ENCODE measurements at regions not wholly inside any gene's neighbourhood (a gene's known extent, or its start where the extent isn't known, plus 50 kb on each side); places are given as distances from the start of the nearest gene placed in this dataset.

DNA sequence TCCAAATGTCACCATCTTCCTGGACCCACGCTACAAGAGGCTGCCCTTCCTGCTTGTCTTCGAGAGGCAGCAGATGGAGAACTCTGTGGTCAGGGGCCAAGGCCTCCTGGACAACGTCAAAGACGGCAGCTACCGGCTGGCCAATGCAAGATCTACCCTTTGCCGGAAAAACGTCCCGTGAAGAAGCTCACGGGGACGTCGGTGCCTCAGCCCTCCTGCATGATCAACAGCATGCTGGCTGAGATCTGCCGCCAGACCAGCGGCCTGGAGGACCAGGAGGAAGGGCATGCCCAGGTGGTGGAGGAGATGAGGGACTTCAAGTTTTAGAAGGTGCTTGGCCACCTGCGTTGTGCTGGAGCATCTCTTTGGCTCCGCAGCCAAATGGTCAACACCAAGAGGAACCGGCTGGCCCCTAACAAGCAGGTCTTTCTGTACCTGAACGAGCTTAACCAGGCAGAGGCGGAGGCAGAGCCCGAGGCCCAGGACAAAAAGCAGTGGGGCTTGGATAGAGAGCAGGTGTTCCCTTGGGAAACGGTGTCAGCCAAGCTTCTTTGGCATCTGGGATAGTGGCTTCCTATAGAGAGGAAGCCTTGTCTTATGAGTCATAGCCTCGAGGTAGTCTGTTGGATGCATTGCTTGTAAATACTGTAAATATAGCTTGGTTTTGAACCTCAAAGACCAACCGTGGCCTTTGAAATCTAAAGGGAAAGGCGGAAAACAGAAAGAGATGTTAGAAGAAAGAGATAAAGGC lies 94.8 kb upstream of the ELOVL6 start:
- no peak overlapping the region for H3K4me3 ChIP-seq (ENCODE audit: low read length)
- H3K36me3 Mint-ChIP-seq, result peaks cover 0 to 2% (median 0%) of the 10 kb centered on the region in 5 donors
- no peak overlapping the region for H3K27ac Mint-ChIP-seq
- H3K27ac ChIP-seq (ENCODE audit: low read depth, low read length), result no peak overlapping the region
- intact Hi-C loops (cut with micrococcal nuclease), result no loop called here
- peaks cover 0 to 4% (median 0%) of the 10 kb centered on the region in 7 donors for H3K4me1 Mint-ChIP-seq
- H3K4me3 Mint-ChIP-seq, result no peak overlapping the region
- H3K4me1 ChIP-seq (ENCODE audit: control insufficient read depth in 2 of 2, insufficient read depth in 2 of 2, low read length in 2 of 2), result no peaks in the 10 kb centered on the region
- H3K36me3 ChIP-seq (ENCODE audit: control insufficient read depth in 2 of 3, insufficient read depth in 3 of 3, low read length in 3 of 3), result no peaks in the 10 kb centered on the region
- ChIA-PET POLR2A (no interaction called here), CTCF (no interaction called here)
- no peaks in the 10 kb centered on the region for H3K27me3 ChIP-seq (ENCODE audit: control insufficient read depth in 2 of 2, insufficient read depth in 2 of 2, low read length in 2 of 2)
- ATAC-seq (no peak), DNase-seq (no peak)
- H3K27me3 Mint-ChIP-seq, result peaks cover 18 to 41% (median 23%) of the 10 kb centered on the region in 5 donors
- H3K9me3 ChIP-seq (ENCODE audit: control insufficient read depth in 2 of 3, low read length in 3 of 3), result no peaks in the 10 kb centered on the region
- no peaks in the 10 kb centered on the region for H3K9me3 Mint-ChIP-seq

DNA sequence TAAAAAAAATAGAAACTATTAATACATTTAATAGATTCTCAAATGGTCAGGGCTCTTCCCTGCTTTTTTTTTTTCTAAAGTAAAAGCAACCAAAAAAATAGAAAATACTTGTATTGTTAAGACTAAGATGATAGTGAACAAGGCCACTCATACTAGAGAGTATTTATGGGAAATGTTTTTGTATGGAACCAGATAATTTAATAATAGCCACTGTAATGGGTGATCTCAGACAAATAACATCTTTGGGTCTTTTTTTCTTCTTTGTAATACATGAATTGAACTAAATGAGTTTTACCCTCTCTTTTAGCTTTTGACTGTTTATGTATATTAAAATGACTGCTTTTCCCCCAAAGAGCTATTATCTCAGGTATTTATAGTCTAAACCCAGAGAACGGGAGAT lies 92.1 kb upstream of the ELOVL6 start:
- no peaks in the 10 kb centered on the region for H3K27me3 ChIP-seq (ENCODE audit: control insufficient read depth in 2 of 2, insufficient read depth in 2 of 2, low read length in 2 of 2)
- intact Hi-C loops (cut with micrococcal nuclease), result no loop called here
- no peaks in the 10 kb centered on the region for H3K9me3 Mint-ChIP-seq
- H3K4me3 Mint-ChIP-seq, result no peak overlapping the region
- DNase-seq (no peak), ATAC-seq (no peak)
- H3K27me3 Mint-ChIP-seq, result peaks cover 10 to 29% (median 15%) of the 10 kb centered on the region in 5 donors
- no peaks in the 10 kb centered on the region for H3K9me3 ChIP-seq (ENCODE audit: control insufficient read depth in 2 of 3, low read length in 3 of 3)
- no peak overlapping the region for H3K27ac ChIP-seq (ENCODE audit: low read depth, low read length)
- H3K4me3 ChIP-seq (ENCODE audit: low read length), result no peak overlapping the region
- POLR2A ChIA-PET, result interaction anchor here (0.7 kb wide), 1 partner anchor 176 kb away, joined by 3 read pairs; no protein-coding TSS in a partner anchor
- no peak overlapping the region for H3K27ac Mint-ChIP-seq
- peaks cover 0 to 10% (median 0%) of the 10 kb centered on the region in 7 donors for H3K4me1 Mint-ChIP-seq
- no peaks in the 10 kb centered on the region for H3K36me3 ChIP-seq (ENCODE audit: control insufficient read depth in 2 of 3, insufficient read depth in 3 of 3, low read length in 3 of 3)
- no peaks in the 10 kb centered on the region for H3K4me1 ChIP-seq (ENCODE audit: control insufficient read depth in 2 of 2, insufficient read depth in 2 of 2, low read length in 2 of 2)
- CTCF ChIA-PET, result interaction anchor here (0.5 kb wide), 1 partner anchor 228 kb away, joined by 3 read pairs; no protein-coding TSS in a partner anchor
- peaks cover 0 to 4% (median 0%) of the 10 kb centered on the region in 5 donors for H3K36me3 Mint-ChIP-seq

DNA sequence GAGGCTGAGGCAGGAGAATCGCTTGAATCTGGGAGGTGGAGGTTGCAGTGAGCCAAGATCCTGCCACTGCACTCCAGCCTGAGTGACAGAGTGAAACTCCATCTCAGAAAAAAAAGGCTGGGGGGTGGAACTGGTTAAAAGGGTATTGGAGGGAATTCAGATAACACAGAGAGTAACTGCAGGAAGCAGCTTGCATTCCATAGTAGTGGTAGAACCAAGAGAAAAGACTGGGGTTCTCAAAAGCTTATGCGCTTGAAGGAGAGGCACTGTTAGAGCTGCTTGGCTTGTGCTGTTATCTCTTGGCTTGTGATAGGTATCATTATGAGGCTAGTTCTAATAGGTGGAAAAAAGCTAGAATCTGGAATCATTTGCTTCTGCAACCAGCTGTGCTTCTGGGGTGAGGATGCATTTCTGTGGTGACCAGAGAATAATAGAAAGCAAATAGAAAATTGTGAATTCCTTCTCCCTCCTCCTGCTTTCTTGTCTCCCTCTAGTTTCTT lies 91.2 kb upstream of the ELOVL6 start:
- no peak for ATAC-seq
- no peak overlapping the region for H3K27ac Mint-ChIP-seq
- POLR2A ChIA-PET, result interaction anchor here (0.7 kb wide), 1 partner anchor 176 kb away, joined by 3 read pairs; no protein-coding TSS in a partner anchor

DNA sequence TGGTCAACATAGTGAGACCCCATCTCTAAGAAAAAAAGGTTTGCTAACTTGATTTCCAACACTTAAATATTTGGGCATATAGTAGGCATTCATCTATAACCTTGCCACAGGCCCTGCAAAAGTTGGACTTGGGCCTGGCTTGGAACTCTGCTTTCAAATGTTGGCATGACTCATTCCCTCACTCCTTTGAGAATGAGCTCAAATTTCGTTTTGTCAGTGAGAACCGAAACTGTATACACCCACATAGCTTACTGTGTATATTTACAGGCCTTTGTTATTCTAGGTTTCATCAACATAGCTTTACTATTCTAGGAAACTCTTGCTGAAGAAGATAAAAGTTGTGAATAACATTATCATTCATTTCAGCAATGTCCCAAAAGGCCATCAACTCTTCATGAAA lies 88.7 kb upstream of the ELOVL6 start:
- ATAC-seq (no peak), DNase-seq (no peak)
- Histone ChIP-seq H3K4me1 (ENCODE audit: control insufficient read depth in 2 of 2, insufficient read depth in 2 of 2, low read length in 2 of 2) (no peaks in the 10 kb centered on the region), H3K36me3 (ENCODE audit: control insufficient read depth in 2 of 3, insufficient read depth in 3 of 3, low read length in 3 of 3) (no peaks in the 10 kb centered on the region), H3K4me3 (ENCODE audit: low read length) (no peak overlapping the region), H3K27ac (ENCODE audit: low read depth, low read length) (no peak overlapping the region), H3K9me3 (ENCODE audit: control insufficient read depth in 2 of 3, low read length in 3 of 3) (no peaks in the 10 kb centered on the region), H3K27me3 (ENCODE audit: control insufficient read depth in 2 of 2, insufficient read depth in 2 of 2, low read length in 2 of 2) (no peaks in the 10 kb centered on the region)
- Mint-ChIP-seq H3K4me1 (peaks cover 0 to 10% (median 0%) of the 10 kb centered on the region in 7 donors), H3K4me3 (peak overlapping the region in 1 of 10 donors; percentile 41), H3K9me3 (no peaks in the 10 kb centered on the region), H3K27ac (peak overlapping the region in 1 of 9 donors; percentile 60), H3K36me3 (peaks cover 0 to 4% (median 0%) of the 10 kb centered on the region in 5 donors), H3K27me3 (peaks cover 0 to 24% (median 3%) of the 10 kb centered on the region in 5 donors)
- ChIA-PET CTCF (no interaction called here), POLR2A (no interaction called here)
- intact Hi-C loops (cut with micrococcal nuclease), result loop anchor here in 1 of 2 donors (1.0 kb wide), 1 partner anchor 19 kb away; no protein-coding TSS in a partner anchor

More for the DNA sequence above, 91.2 kb upstream of the ELOVL6 start:
- Histone ChIP-seq H3K4me3 (ENCODE audit: low read length) (no peak overlapping the region), H3K27me3 (ENCODE audit: control insufficient read depth in 2 of 2, insufficient read depth in 2 of 2, low read length in 2 of 2) (no peaks in the 10 kb centered on the region), H3K36me3 (ENCODE audit: control insufficient read depth in 2 of 3, insufficient read depth in 3 of 3, low read length in 3 of 3) (no peaks in the 10 kb centered on the region), H3K9me3 (ENCODE audit: control insufficient read depth in 2 of 3, low read length in 3 of 3) (no peaks in the 10 kb centered on the region), H3K27ac (ENCODE audit: low read depth, low read length) (no peak overlapping the region), H3K4me1 (ENCODE audit: control insufficient read depth in 2 of 2, insufficient read depth in 2 of 2, low read length in 2 of 2) (no peaks in the 10 kb centered on the region)
- peaks cover 0 to 10% (median 0%) of the 10 kb centered on the region in 7 donors for H3K4me1 Mint-ChIP-seq
- H3K4me3 Mint-ChIP-seq, result no peak overlapping the region
- no peak for DNase-seq
- H3K36me3 Mint-ChIP-seq, result peaks cover 0 to 4% (median 0%) of the 10 kb centered on the region in 5 donors
- CTCF ChIA-PET, result interaction anchor here (0.5 kb wide), 1 partner anchor 408 kb away, joined by 3 read pairs; no protein-coding TSS in a partner anchor
- H3K27me3 Mint-ChIP-seq, result peaks cover 10 to 24% (median 12%) of the 10 kb centered on the region in 5 donors
- H3K9me3 Mint-ChIP-seq, result no peaks in the 10 kb centered on the region
- intact Hi-C loops (cut with micrococcal nuclease), result no loop called here

DNA sequence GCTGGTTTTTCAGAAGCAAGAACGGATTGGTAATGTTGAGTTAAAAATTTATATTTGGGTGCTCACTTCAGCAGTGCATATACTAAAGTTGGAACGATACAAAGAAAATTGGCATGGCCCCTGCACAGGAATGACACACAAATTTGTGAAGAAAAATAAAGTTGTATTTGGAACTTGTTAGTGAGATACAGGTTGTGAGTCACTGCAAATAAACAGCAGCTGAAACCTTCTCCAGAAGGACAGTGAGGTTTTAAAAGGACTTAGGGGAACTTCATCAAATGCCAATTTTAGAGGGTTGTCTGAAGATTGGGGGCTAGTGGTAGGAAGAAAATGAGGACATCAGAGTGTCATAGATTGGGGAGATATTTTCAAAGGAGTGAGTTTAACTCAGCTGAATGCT lies 79.7 kb upstream of the ELOVL6 start:
- CTCF ChIA-PET, result no interaction called here
- H3K4me1 ChIP-seq (ENCODE audit: control insufficient read depth in 2 of 2, insufficient read depth in 2 of 2, low read length in 2 of 2), result no peaks in the 10 kb centered on the region

DNA sequence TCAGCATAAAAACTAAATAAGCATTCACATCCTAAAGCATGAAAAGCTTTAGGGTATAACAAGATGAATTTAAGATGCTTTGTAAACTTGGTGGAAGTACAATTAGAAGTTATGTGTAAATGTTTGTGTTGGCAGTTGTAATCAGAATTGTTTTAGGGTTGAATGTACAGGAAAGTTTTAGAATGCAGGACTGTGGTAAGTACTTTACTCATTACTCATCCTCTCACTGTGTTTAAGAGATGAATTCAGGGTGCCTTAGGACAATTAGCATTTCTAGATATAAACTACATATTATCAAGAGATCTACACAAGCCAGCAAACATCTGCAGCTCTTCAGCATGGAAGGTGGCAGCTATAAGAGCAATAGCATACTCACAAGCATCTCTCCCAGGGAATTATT lies 77.5 kb upstream of the ELOVL6 start:
- Mint-ChIP-seq H3K36me3 (no peaks in the 10 kb centered on the region), H3K4me1 (no peaks in the 10 kb centered on the region), H3K27ac (no peak overlapping the region), H3K4me3 (no peak overlapping the region), H3K27me3 (peaks cover 0 to 32% (median 0%) of the 10 kb centered on the region in 5 donors), H3K9me3 (peaks cover 0 to 4% (median 0%) of the 10 kb centered on the region in 11 donors)
- Histone ChIP-seq H3K36me3 (ENCODE audit: control insufficient read depth in 2 of 3, insufficient read depth in 3 of 3, low read length in 3 of 3) (no peaks in the 10 kb centered on the region), H3K27me3 (ENCODE audit: control insufficient read depth in 2 of 2, insufficient read depth in 2 of 2, low read length in 2 of 2) (no peaks in the 10 kb centered on the region), H3K4me1 (ENCODE audit: control insufficient read depth in 2 of 2, insufficient read depth in 2 of 2, low read length in 2 of 2) (no peaks in the 10 kb centered on the region), H3K27ac (ENCODE audit: low read depth, low read length) (no peak overlapping the region), H3K4me3 (ENCODE audit: low read length) (no peak overlapping the region), H3K9me3 (ENCODE audit: control insufficient read depth in 2 of 3, low read length in 3 of 3) (no peaks in the 10 kb centered on the region)
- no peak for DNase-seq
- CTCF ChIA-PET, result no interaction called here
- no peak for ATAC-seq
- POLR2A ChIA-PET, result no interaction called here
- intact Hi-C loops (cut with micrococcal nuclease), result no loop called here

More for the DNA sequence above, 79.7 kb upstream of the ELOVL6 start:
- H3K4me3 ChIP-seq (ENCODE audit: low read length), result no peak overlapping the region
- no peak for DNase-seq
- no peaks in the 10 kb centered on the region for H3K36me3 ChIP-seq (ENCODE audit: control insufficient read depth in 2 of 3, insufficient read depth in 3 of 3, low read length in 3 of 3)
- intact Hi-C loops (cut with micrococcal nuclease), result no loop called here
- ATAC-seq, result no peak
- H3K9me3 ChIP-seq (ENCODE audit: control insufficient read depth in 2 of 3, low read length in 3 of 3), result no peaks in the 10 kb centered on the region
- no peak overlapping the region for H3K4me3 Mint-ChIP-seq
- no peak overlapping the region for H3K27ac Mint-ChIP-seq
- H3K27ac ChIP-seq (ENCODE audit: low read depth, low read length), result no peak overlapping the region
- H3K27me3 ChIP-seq (ENCODE audit: control insufficient read depth in 2 of 2, insufficient read depth in 2 of 2, low read length in 2 of 2), result no peaks in the 10 kb centered on the region
- peaks cover 0 to 4% (median 0%) of the 10 kb centered on the region in 11 donors for H3K9me3 Mint-ChIP-seq
- H3K36me3 Mint-ChIP-seq, result no peaks in the 10 kb centered on the region
- POLR2A ChIA-PET, result no interaction called here
- peaks cover 0 to 26% (median 0%) of the 10 kb centered on the region in 5 donors for H3K27me3 Mint-ChIP-seq
- no peaks in the 10 kb centered on the region for H3K4me1 Mint-ChIP-seq

All from naive thymus-derived CD4-positive, alpha-beta T cell (primary cell).